Neural progenitor cell (in vitro differentiated cells): ENCODE measurements at regions not wholly inside any gene's neighbourhood (a gene's known extent, or its start where the extent isn't known, plus 50 kb on each side); places are given as distances from the start of the nearest gene placed in this dataset.

Experiments
- CTCF ChIP-seq: fragments of 200-600 bp; sonication (generic); IDR thresholded peaks from 2 replicates; pipeline ENCODE4 v1.5.1; 2017; ENCODE audit warnings: antibody characterized with exemption, mild to moderate bottlenecking
- EZH2 ChIP-seq: fragments of 200-600 bp; sonication (generic); IDR thresholded peaks from 2 replicates; pipeline ENCODE4 v1.6.1; 2017; ENCODE audit warnings: antibody characterized with exemption, mild to moderate bottlenecking, moderate library complexity

GRCh38 chr17:79184219-79184618 lies 109.6 kb downstream of the ENGASE start:
- TF ChIP-seq EZH2 (no peak), CTCF (no peak)
